GM12878 (cell line): ENCODE measurements at regions not wholly inside any gene's neighbourhood (a gene's known extent, or its start where the extent isn't known, plus 50 kb on each side); places are given as distances from the start of the nearest gene placed in this dataset.

Source experiments
- BACH1 ChIP-seq: fragments of 450-650 bp; IDR thresholded peaks from 2 replicates; pipeline ENCODE4 v1.6.1; 2017; ENCODE audit warnings: mild to moderate bottlenecking, borderline replicate concordance
- NFYB ChIP-seq: IDR thresholded peaks from 2 replicates; pipeline ENCODE4 v1.6.1; 2011; ENCODE audit warnings: low read depth, mild to moderate bottlenecking, low read length, improper control_type of control experiment, moderate library complexity; ENCODE audit not compliant: insufficient read depth
- NR2F1 ChIP-seq: fragments of 450-650 bp; conservative IDR thresholded peaks from 2 replicates; pipeline ENCODE4 v1.6.1; 2017; ENCODE audit warnings: mild to moderate bottlenecking
- POLR2A ChIP-seq: IDR thresholded peaks from 2 replicates; pipeline ENCODE4 v1.6.1; 2011; ENCODE audit warnings: low read depth, mild to moderate bottlenecking, low read length
- RCOR1 ChIP-seq: conservative IDR thresholded peaks from 2 replicates; pipeline ENCODE4 v1.6.1; 2012; ENCODE audit warnings: low read depth, low read length, improper control_type of control experiment
- TARDBP ChIP-seq: IDR thresholded peaks from 2 replicates; pipeline ENCODE4 v1.6.1; 2016; ENCODE audit warnings: borderline replicate concordance
- ZNF274 ChIP-seq: IDR thresholded peaks from one replicate; pipeline ENCODE4 v1.8.0; 2011; ENCODE audit not compliant: insufficient read length, insufficient read depth
- TF ChIP-seq, protein P1 (sequence below), 3 experiments: IDR thresholded peaks in 2 of 3; conservative IDR thresholded peaks in 1 of 3; 2 replicates each; pipeline ENCODE4 v1.5.1; 2011; ENCODE audit warnings: low read depth in 3 of 3, low read length in 3 of 3, mild to moderate bottlenecking in 3 of 3, control low read depth in 2 of 3, moderate library complexity in 2 of 3, inconsistent platforms in 1 of 3, mixed read lengths in 1 of 3; ENCODE audit not compliant: control insufficient read depth in 2 of 3, insufficient read depth in 1 of 3; ENCODE audit errors: extremely low read depth in 1 of 3
- TF ChIP-seq, protein P2 (sequence below): IDR thresholded peaks from 2 replicates; pipeline ENCODE4 v1.6.1; 2012; ENCODE audit warnings: improper control_type of control experiment, low read depth, low read length; ENCODE audit not compliant: insufficient replicate concordance

DNA sequence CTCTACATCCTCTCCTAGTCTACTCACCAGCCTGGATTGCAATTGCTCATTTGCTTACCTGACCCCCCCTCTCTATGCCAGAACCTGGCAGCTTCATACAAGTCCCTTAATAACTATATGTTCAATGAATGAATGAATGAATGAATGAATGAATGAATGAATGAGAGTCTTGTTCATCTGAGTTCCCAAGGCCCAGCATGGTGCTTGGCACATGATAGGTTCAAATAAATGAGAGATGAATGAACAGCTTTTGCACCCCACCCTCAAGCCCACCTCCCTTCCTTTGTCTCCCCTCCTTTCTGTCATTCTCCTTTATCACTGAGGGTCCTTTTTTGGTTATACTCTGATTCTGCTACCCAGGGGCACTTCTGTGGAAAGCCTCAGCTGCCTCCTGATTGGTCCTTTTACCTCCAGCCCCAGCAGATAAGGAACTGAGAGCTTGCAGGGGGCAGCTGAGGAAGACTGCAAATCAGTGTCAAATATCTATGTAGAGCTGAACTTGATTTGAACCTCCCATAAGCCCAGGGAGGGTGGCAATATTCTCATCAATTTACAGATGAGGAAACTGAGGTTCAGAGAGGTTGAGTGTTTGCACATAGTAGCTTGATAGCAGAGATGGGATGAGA lies 54.1 kb upstream of the CHRNB4 start:
- TF ChIP-seq RCOR1: no peak
- no peak for TF ChIP-seq NR2F1
- TF ChIP-seq, protein P1, sequence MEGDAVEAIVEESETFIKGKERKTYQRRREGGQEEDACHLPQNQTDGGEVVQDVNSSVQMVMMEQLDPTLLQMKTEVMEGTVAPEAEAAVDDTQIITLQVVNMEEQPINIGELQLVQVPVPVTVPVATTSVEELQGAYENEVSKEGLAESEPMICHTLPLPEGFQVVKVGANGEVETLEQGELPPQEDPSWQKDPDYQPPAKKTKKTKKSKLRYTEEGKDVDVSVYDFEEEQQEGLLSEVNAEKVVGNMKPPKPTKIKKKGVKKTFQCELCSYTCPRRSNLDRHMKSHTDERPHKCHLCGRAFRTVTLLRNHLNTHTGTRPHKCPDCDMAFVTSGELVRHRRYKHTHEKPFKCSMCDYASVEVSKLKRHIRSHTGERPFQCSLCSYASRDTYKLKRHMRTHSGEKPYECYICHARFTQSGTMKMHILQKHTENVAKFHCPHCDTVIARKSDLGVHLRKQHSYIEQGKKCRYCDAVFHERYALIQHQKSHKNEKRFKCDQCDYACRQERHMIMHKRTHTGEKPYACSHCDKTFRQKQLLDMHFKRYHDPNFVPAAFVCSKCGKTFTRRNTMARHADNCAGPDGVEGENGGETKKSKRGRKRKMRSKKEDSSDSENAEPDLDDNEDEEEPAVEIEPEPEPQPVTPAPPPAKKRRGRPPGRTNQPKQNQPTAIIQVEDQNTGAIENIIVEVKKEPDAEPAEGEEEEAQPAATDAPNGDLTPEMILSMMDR (IDR thresholded peaks at IDR 0.05 in 2 of 3, conservative IDR thresholded peaks at IDR 0.05 in 1 of 3; ENCODE audit: control insufficient read depth in 2 of 3, extremely low read depth in 1 of 3, insufficient read depth in 1 of 3, low read depth in 3 of 3, low read length in 3 of 3): no peak
- no peak for TF ChIP-seq BACH1
- no peak for TF ChIP-seq TARDBP
- no peak for TF ChIP-seq ZNF274
- TF ChIP-seq, protein P2, sequence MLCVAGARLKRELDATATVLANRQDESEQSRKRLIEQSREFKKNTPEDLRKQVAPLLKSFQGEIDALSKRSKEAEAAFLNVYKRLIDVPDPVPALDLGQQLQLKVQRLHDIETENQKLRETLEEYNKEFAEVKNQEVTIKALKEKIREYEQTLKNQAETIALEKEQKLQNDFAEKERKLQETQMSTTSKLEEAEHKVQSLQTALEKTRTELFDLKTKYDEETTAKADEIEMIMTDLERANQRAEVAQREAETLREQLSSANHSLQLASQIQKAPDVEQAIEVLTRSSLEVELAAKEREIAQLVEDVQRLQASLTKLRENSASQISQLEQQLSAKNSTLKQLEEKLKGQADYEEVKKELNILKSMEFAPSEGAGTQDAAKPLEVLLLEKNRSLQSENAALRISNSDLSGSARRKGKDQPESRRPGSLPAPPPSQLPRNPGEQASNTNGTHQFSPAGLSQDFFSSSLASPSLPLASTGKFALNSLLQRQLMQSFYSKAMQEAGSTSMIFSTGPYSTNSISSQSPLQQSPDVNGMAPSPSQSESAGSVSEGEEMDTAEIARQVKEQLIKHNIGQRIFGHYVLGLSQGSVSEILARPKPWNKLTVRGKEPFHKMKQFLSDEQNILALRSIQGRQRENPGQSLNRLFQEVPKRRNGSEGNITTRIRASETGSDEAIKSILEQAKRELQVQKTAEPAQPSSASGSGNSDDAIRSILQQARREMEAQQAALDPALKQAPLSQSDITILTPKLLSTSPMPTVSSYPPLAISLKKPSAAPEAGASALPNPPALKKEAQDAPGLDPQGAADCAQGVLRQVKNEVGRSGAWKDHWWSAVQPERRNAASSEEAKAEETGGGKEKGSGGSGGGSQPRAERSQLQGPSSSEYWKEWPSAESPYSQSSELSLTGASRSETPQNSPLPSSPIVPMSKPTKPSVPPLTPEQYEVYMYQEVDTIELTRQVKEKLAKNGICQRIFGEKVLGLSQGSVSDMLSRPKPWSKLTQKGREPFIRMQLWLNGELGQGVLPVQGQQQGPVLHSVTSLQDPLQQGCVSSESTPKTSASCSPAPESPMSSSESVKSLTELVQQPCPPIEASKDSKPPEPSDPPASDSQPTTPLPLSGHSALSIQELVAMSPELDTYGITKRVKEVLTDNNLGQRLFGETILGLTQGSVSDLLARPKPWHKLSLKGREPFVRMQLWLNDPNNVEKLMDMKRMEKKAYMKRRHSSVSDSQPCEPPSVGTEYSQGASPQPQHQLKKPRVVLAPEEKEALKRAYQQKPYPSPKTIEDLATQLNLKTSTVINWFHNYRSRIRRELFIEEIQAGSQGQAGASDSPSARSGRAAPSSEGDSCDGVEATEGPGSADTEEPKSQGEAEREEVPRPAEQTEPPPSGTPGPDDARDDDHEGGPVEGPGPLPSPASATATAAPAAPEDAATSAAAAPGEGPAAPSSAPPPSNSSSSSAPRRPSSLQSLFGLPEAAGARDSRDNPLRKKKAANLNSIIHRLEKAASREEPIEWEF: no peak
- TF ChIP-seq POLR2A: no peak
- no peak for TF ChIP-seq NFYB
